GM23338 (cell line): ENCODE measurements at regions not wholly inside any gene's neighbourhood (a gene's known extent, or its start where the extent isn't known, plus 50 kb on each side); places are given as distances from the start of the nearest gene placed in this dataset.

ENCODE experiments used
- ATAC-seq: fragments of 200-7000 bp; cut with Tn5 transposase; 3 replicates; pipeline ENCODE4 v1.9.1; 2020
- DNase-seq: peaks from one replicate; pipeline ENCODE4 v3.0.0-alpha.2; 2015; ENCODE audit warnings: low spot score
- H2AFZ ChIP-seq: fragments of 200-600 bp; sonication (generic); 2 replicates; pipeline ENCODE4 v1.8.0; 2016; ENCODE audit warnings: antibody characterized with exemption, mild to moderate bottlenecking, moderate library complexity
- H3F3A ChIP-seq: fragments of 200-600 bp; sonication (generic); replicated peaks from 2 replicates; pipeline ENCODE4 v1.8.0; 2017; ENCODE audit warnings: antibody characterized with exemption, mixed run types, low read depth
- H3K27ac ChIP-seq: fragments of 200-600 bp; sonication (generic); 2 replicates; pipeline ENCODE4 v1.6.1; 2016; ENCODE audit warnings: low read depth
- H3K27me3 ChIP-seq: fragments of 200-600 bp; sonication (generic); 2 replicates; pipeline ENCODE4 v1.8.0; 2016; ENCODE audit warnings: mild to moderate bottlenecking, mixed run types, moderate library complexity; ENCODE audit not compliant: insufficient read depth
- H3K36me3 ChIP-seq: fragments of 200-600 bp; sonication (generic); 2 replicates; pipeline ENCODE4 v1.8.0; 2016; ENCODE audit warnings: mild to moderate bottlenecking; ENCODE audit not compliant: insufficient read depth
- H3K4me1 ChIP-seq: fragments of 200-600 bp; sonication (generic); 2 replicates; pipeline ENCODE4 v1.8.0; 2016; ENCODE audit warnings: mild to moderate bottlenecking, moderate library complexity; ENCODE audit not compliant: insufficient read depth
- H3K4me2 ChIP-seq: fragments of 200-600 bp; sonication (generic); 2 replicates; pipeline ENCODE4 v1.7.1; 2017; ENCODE audit warnings: mixed run types
- H3K4me3 ChIP-seq: fragments of 200-600 bp; sonication (generic); 2 replicates; pipeline ENCODE4 v1.6.1; 2016; ENCODE audit warnings: mixed run types
- H3K79me2 ChIP-seq: fragments of 200-600 bp; sonication (generic); replicated peaks from 2 replicates; pipeline ENCODE4 v1.8.0; 2017; ENCODE audit warnings: mild to moderate bottlenecking; ENCODE audit not compliant: insufficient read depth
- H3K9me2 ChIP-seq: fragments of 200-600 bp; sonication (generic); 2 replicates; pipeline ENCODE4 v1.8.0; 2017; ENCODE audit not compliant: insufficient read depth
- H4K20me1 ChIP-seq: fragments of 200-600 bp; sonication (generic); replicated peaks from 2 replicates; pipeline ENCODE4 v1.8.0; 2017; ENCODE audit warnings: mild to moderate bottlenecking; ENCODE audit not compliant: insufficient read depth
- H3K27ac Mint-ChIP-seq: 2 replicates; pipeline ENCODE4 v1.8.0; 2020; ENCODE audit warnings: inconsistent platforms, mild to moderate bottlenecking, moderate library complexity, mixed read lengths
- H3K27me3 Mint-ChIP-seq: 3 replicates; pipeline ENCODE4 v1.8.0; 2022; ENCODE audit warnings: low read depth, mild to moderate bottlenecking, moderate library complexity, mixed read lengths, inconsistent platforms; ENCODE audit not compliant: insufficient read depth, poor library complexity
- H3K36me3 Mint-ChIP-seq: 3 replicates; pipeline ENCODE4 v1.8.0; 2021; ENCODE audit warnings: low read depth, mild to moderate bottlenecking, inconsistent platforms, moderate library complexity, mixed read lengths
- H3K4me1 Mint-ChIP-seq: 3 replicates; pipeline ENCODE4 v1.8.0; 2020; ENCODE audit warnings: mild to moderate bottlenecking, inconsistent platforms, mixed read lengths
- H3K4me3 Mint-ChIP-seq: 3 replicates; pipeline ENCODE4 v1.8.0; 2021; ENCODE audit warnings: moderate library complexity, mild to moderate bottlenecking, inconsistent platforms, mixed read lengths
- H3K9me3 Mint-ChIP-seq: 3 replicates; pipeline ENCODE4 v1.8.0; 2020; ENCODE audit warnings: moderate library complexity, mild to moderate bottlenecking, inconsistent platforms, mixed read lengths
- CREB1 ChIP-seq: fragments of 250-450 bp; sonication (Bioruptor Pico); IDR thresholded peaks from 2 replicates; pipeline ENCODE4 v1.5.0; 2020; ENCODE audit warnings: low read depth, mild to moderate bottlenecking, moderate library complexity
- CTCF ChIP-seq, 2 experiments: fragments of 200-600 bp in 1 of 2; sonication (generic) in 1 of 2; conservative IDR thresholded peaks; 2 replicates each; pipeline versions ENCODE4 v1.5.1 to v1.6.1; 2016 to 2017; ENCODE audit warnings: antibody characterized with exemption in 2 of 2, low read depth in 2 of 2, mild to moderate bottlenecking in 2 of 2, moderate library complexity in 1 of 2
- EZH2 ChIP-seq: fragments of 200-600 bp; sonication (generic); IDR thresholded peaks from one replicate; pipeline ENCODE4 v1.8.0; 2017; ENCODE audit warnings: antibody characterized with exemption, mild to moderate bottlenecking, low read depth; ENCODE audit not compliant: unreplicated experiment
- EZH2phosphoT487 ChIP-seq: fragments of 200-600 bp; sonication (generic); IDR thresholded peaks from one replicate; pipeline ENCODE4 v1.8.1; 2018; ENCODE audit warnings: antibody characterized with exemption; ENCODE audit not compliant: unreplicated experiment
- POLR2AphosphoS5 ChIP-seq: IDR thresholded peaks from 2 replicates; pipeline ENCODE4 v1.6.1; 2016; ENCODE audit warnings: antibody characterized with exemption, low read depth
- REST ChIP-seq: IDR thresholded peaks from one replicate; pipeline ENCODE4 v1.6.1; 2018; ENCODE audit warnings: antibody characterized with exemption; ENCODE audit not compliant: unreplicated experiment
- STAT1 ChIP-seq: IDR thresholded peaks from one replicate; pipeline ENCODE4 v1.6.1; 2016; ENCODE audit warnings: antibody characterized with exemption; ENCODE audit not compliant: unreplicated experiment
- ZNF331 ChIP-seq: fragments of 250-450 bp; sonication (Bioruptor Pico); IDR thresholded peaks from 2 replicates; pipeline ENCODE4 v1.5.0; 2020; ENCODE audit warnings: low read depth, mild to moderate bottlenecking, moderate library complexity
- ZNF462 ChIP-seq: fragments of 250-450 bp; sonication (Bioruptor Pico); IDR thresholded peaks from 2 replicates; pipeline ENCODE4 v1.5.0; 2020; ENCODE audit warnings: mild to moderate bottlenecking, moderate library complexity

GRCh38 chr11:29166306-29166705, 850.5 kb downstream of the KCNA4 start:
- no peaks in the 10 kb centered on the region for H3K27me3 Mint-ChIP-seq
- H4K20me1 ChIP-seq = no peaks in the 10 kb centered on the region
- no peaks in the 10 kb centered on the region for H3K4me1 Mint-ChIP-seq
- H3F3A ChIP-seq = no peaks in the 10 kb centered on the region
- TF ChIP-seq CREB1 (CRISPR knock-in tag) (no peak), EZH2phosphoT487 (no peak), POLR2AphosphoS5 (no peak), ZNF331 (no peak), EZH2 (no peak), ZNF462 (CRISPR knock-in tag) (no peak), STAT1 (no peak), REST (no peak), CTCF (conservative IDR thresholded peaks at IDR 0.05; ENCODE audit: low read depth in 2 of 2) (no peak)
- no peak overlapping the region for H3K27ac Mint-ChIP-seq
- no peaks in the 10 kb centered on the region for H3K79me2 ChIP-seq
- no peak overlapping the region for H3K27ac ChIP-seq
- H3K36me3 ChIP-seq = no peaks in the 10 kb centered on the region
- no peak overlapping the region for H3K4me3 Mint-ChIP-seq
- 0 out of 2 replicates have a peak, but pooled peaks cover 2% of the 10 kb centered on the region for H3K4me1 ChIP-seq
- no peaks in the 10 kb centered on the region for H3K27me3 ChIP-seq
- no peaks in the 10 kb centered on the region for H3K36me3 Mint-ChIP-seq
- no peaks in the 10 kb centered on the region for H3K9me2 ChIP-seq
- no peaks in the 10 kb centered on the region for H3K9me3 Mint-ChIP-seq
- H3K4me2 ChIP-seq = no peak overlapping the region
- no peak for DNase-seq
- no peak overlapping the region for H3K4me3 ChIP-seq
- no peak overlapping the region for H2AFZ ChIP-seq
- ATAC-seq = no peak
